Large intestine (tissue), 3 donors: ENCODE measurements at regions not wholly inside any gene's neighbourhood (a gene's known extent, or its start where the extent isn't known, plus 50 kb on each side); places are given as distances from the start of the nearest gene placed in this dataset.
A peak's percentile ranks its signal among the peaks of the same experiment; 100 is the strongest.

Experiments used
- DNase-seq, 2 donors: peaks; one replicate each; pipeline versions ENCODE4 v3.0.0 to v3.0.0-alpha.2; 2013
- H3K27ac ChIP-seq: one replicate; pipeline ENCODE4 v1.5.1; 2013; ENCODE audit warnings: low read length
- H3K27me3 ChIP-seq: 2 replicates; pipeline ENCODE4 v1.6.1; 2013; ENCODE audit warnings: low read length; ENCODE audit not compliant: control insufficient read depth, insufficient read depth
- H3K36me3 ChIP-seq: 2 replicates; pipeline ENCODE4 v1.6.1; 2013; ENCODE audit warnings: low read length; ENCODE audit not compliant: control insufficient read depth, insufficient read depth
- H3K4me1 ChIP-seq: one replicate; pipeline ENCODE4 v1.6.1; 2013; ENCODE audit warnings: low read length; ENCODE audit not compliant: control insufficient read depth, insufficient read depth
- H3K4me3 ChIP-seq: one replicate; pipeline ENCODE4 v1.5.1; 2013; ENCODE audit warnings: low read length
- H3K9me3 ChIP-seq: one replicate; pipeline ENCODE4 v1.6.1; 2013; ENCODE audit warnings: mild to moderate bottlenecking, low read depth, low read length, moderate library complexity; ENCODE audit not compliant: control insufficient read depth
- WGBS: methylation state at CpG from one replicate; pipeline ENCODE4 v1.1.5; 2013; ENCODE audit warnings: low lambda C conversion rate; ENCODE audit not compliant: insufficient coverage; 5-methylcytosine and 5-hydroxymethylcytosine counted together

GRCh38 chr14:101223127-101223526 is 319.6 kb upstream of the RTL1 start:
- Histone ChIP-seq H3K27me3 (no peaks in the 10 kb centered on the region), H3K27ac (no peak overlapping the region), H3K4me3 (no peak overlapping the region), H3K4me1 (peaks cover 52% of the 10 kb centered on the region), H3K9me3 (peaks cover 15% of the 10 kb centered on the region), H3K36me3 (no peaks in the 10 kb centered on the region)
- WGBS = no CpG with 5 or more reads among the region's 6 CpGs
- no peak for DNase-seq

GRCh38 chr14:101223561-101224162 is 320.1 kb upstream of the RTL1 start:
- Histone ChIP-seq H3K27ac (no peak overlapping the region), H3K4me1 (peaks cover 48% of the 10 kb centered on the region), H3K9me3 (peaks cover 15% of the 10 kb centered on the region), H3K36me3 (no peaks in the 10 kb centered on the region), H3K4me3 (no peak overlapping the region), H3K27me3 (no peaks in the 10 kb centered on the region)
- no peak for DNase-seq
- no CpG with 5 or more reads among the region's 10 CpGs for WGBS

GRCh38 chr14:101224356-101225156 is 321.0 kb upstream of the RTL1 start:
- peaks cover 15% of the 10 kb centered on the region for H3K9me3 ChIP-seq
- H3K4me3 ChIP-seq = no peak overlapping the region
- H3K4me1 ChIP-seq = peaks cover 47% of the 10 kb centered on the region
- H3K36me3 ChIP-seq = no peaks in the 10 kb centered on the region
- H3K27me3 ChIP-seq = no peaks in the 10 kb centered on the region
- DNase-seq = peak in 1 of 2 donors; percentile 33
- peak overlapping the region; percentile 81 for H3K27ac ChIP-seq
- no CpG with 5 or more reads among the region's 22 CpGs for WGBS

- WGBS = no CpG with 5 or more reads among the region's 28 CpGs
- H3K27ac ChIP-seq = peak overlapping the region; percentile 81
- DNase-seq = peak in 1 of 2 donors; percentile 69
- H3K27me3 ChIP-seq = no peaks in the 10 kb centered on the region
- peaks cover 38% of the 10 kb centered on the region for H3K4me1 ChIP-seq
- H3K4me3 ChIP-seq = no peak overlapping the region
- peaks cover 15% of the 10 kb centered on the region for H3K9me3 ChIP-seq
- no peaks in the 10 kb centered on the region for H3K36me3 ChIP-seq
Observed at GRCh38 chr14:101225157-101226152, 321.9 kb upstream of the RTL1 start.

- no peaks in the 10 kb centered on the region for H3K36me3 ChIP-seq
- DNase-seq = no peak
- H3K27me3 ChIP-seq = no peaks in the 10 kb centered on the region
- H3K27ac ChIP-seq = peak overlapping the region; percentile 81
- no peak overlapping the region for H3K4me3 ChIP-seq
- no CpG with 5 or more reads among the region's 4 CpGs for WGBS
- H3K4me1 ChIP-seq = peaks cover 30% of the 10 kb centered on the region
- H3K9me3 ChIP-seq = peaks cover 12% of the 10 kb centered on the region
Observed at GRCh38 chr14:101226265-101226602, 322.7 kb upstream of the RTL1 start.

GRCh38 chr14:101226603-101227425 is 323.3 kb upstream of the RTL1 start:
- peak overlapping the region; percentile 81 for H3K27ac ChIP-seq
- peaks cover 12% of the 10 kb centered on the region for H3K9me3 ChIP-seq
- H3K27me3 ChIP-seq = no peaks in the 10 kb centered on the region
- WGBS = no CpG with 5 or more reads among the region's 27 CpGs
- no peak overlapping the region for H3K4me3 ChIP-seq
- H3K4me1 ChIP-seq = peaks cover 29% of the 10 kb centered on the region
- DNase-seq = peak; percentile 63 to 84
- H3K36me3 ChIP-seq = no peaks in the 10 kb centered on the region

GRCh38 chr14:101227611-101228594 is 324.4 kb upstream of the RTL1 start:
- H3K27me3 ChIP-seq = no peaks in the 10 kb centered on the region
- no peak for DNase-seq
- H3K36me3 ChIP-seq = no peaks in the 10 kb centered on the region
- H3K4me1 ChIP-seq = peaks cover 29% of the 10 kb centered on the region
- H3K9me3 ChIP-seq = peaks cover 14% of the 10 kb centered on the region
- no CpG with 5 or more reads among the region's 41 CpGs for WGBS
- no peak overlapping the region for H3K27ac ChIP-seq
- H3K4me3 ChIP-seq = no peak overlapping the region

GRCh38 chr14:101228949-101229541 is 325.5 kb upstream of the RTL1 start:
- no peak for DNase-seq
- Histone ChIP-seq H3K9me3 (peaks cover 17% of the 10 kb centered on the region), H3K4me3 (no peak overlapping the region), H3K4me1 (peaks cover 40% of the 10 kb centered on the region), H3K27me3 (no peaks in the 10 kb centered on the region), H3K27ac (no peak overlapping the region), H3K36me3 (no peaks in the 10 kb centered on the region)
- WGBS = no CpG with 5 or more reads among the region's 17 CpGs

- H3K27me3 ChIP-seq = no peaks in the 10 kb centered on the region
- WGBS = no CpG with 5 or more reads among the region's 27 CpGs
- no peaks in the 10 kb centered on the region for H3K36me3 ChIP-seq
- peaks cover 41% of the 10 kb centered on the region for H3K4me1 ChIP-seq
- no peak for DNase-seq
- H3K4me3 ChIP-seq = no peak overlapping the region
- H3K27ac ChIP-seq = no peak overlapping the region
- peaks cover 17% of the 10 kb centered on the region for H3K9me3 ChIP-seq
Observed at GRCh38 chr14:101229666-101230065, 326.1 kb upstream of the RTL1 start.
